Left forelimb (tissue), 1 donor: ENCODE measurements at regions not wholly inside any gene's neighbourhood (a gene's known extent, or its start where the extent isn't known, plus 50 kb on each side); places are given as distances from the start of the nearest gene placed in this dataset.

Experiments used
- DNase-seq: peaks from one replicate; pipeline ENCODE4 v3.0.0-alpha.2; 2018; ENCODE audit warnings: low spot score

- no peak for DNase-seq
Measured at GRCh38 chr2:20110876-20111275, 59.4 kb upstream of the LAPTM4A start.

GRCh38 chr2:20110383-20110782 lies 59.0 kb upstream of the LAPTM4A start:
- DNase-seq: no peak

GRCh38 chr2:20108655-20109396 lies 57.4 kb upstream of the LAPTM4A start:
- no peak for DNase-seq

GRCh38 chr2:20107776-20108175 lies 56.3 kb upstream of the LAPTM4A start:
- no peak for DNase-seq

GRCh38 chr2:20107352-20107751 lies 55.9 kb upstream of the LAPTM4A start:
- no peak for DNase-seq

GRCh38 chr2:20106746-20107145 lies 55.3 kb upstream of the LAPTM4A start:
- no peak for DNase-seq

- DNase-seq: no peak
Measured at GRCh38 chr2:20104900-20105545, 53.6 kb upstream of the LAPTM4A start.

- DNase-seq: no peak
Measured at GRCh38 chr2:20103530-20103929, 52.1 kb upstream of the LAPTM4A start.
